GM12878 (cell line): ENCODE measurements at regions not wholly inside any gene's neighbourhood (a gene's known extent, or its start where the extent isn't known, plus 50 kb on each side); places are given as distances from the start of the nearest gene placed in this dataset.

Experiments used
- CTCF ChIP-seq, 3 experiments: IDR thresholded peaks in 2 of 3; conservative IDR thresholded peaks in 1 of 3; 2 replicates each; pipeline ENCODE4 v1.5.1; 2011; ENCODE audit warnings: low read depth in 3 of 3, low read length in 3 of 3, mild to moderate bottlenecking in 3 of 3, control low read depth in 2 of 3, moderate library complexity in 2 of 3, inconsistent platforms in 1 of 3, mixed read lengths in 1 of 3; ENCODE audit not compliant: control insufficient read depth in 2 of 3, insufficient read depth in 1 of 3; ENCODE audit errors: extremely low read depth in 1 of 3
- EED ChIP-seq: sonication (generic); IDR thresholded peaks from 2 replicates; pipeline ENCODE4 v1.6.1; 2016; ENCODE audit warnings: antibody characterized with exemption, low read depth
- GABPA ChIP-seq: IDR thresholded peaks from 2 replicates; pipeline ENCODE4 v1.6.1; 2014; ENCODE audit warnings: antibody characterized with exemption, low read depth, mild to moderate bottlenecking, inconsistent platforms
- JUNB ChIP-seq: IDR thresholded peaks from 2 replicates; pipeline ENCODE4 v1.6.1; 2016; ENCODE audit warnings: antibody characterized with exemption, mild to moderate bottlenecking
- MAX ChIP-seq: IDR thresholded peaks from 2 replicates; pipeline ENCODE4 v1.6.1; 2012; ENCODE audit warnings: low read depth, low read length, improper control_type of control experiment
- PKNOX1 ChIP-seq: fragments of 450-650 bp; IDR thresholded peaks from 2 replicates; pipeline ENCODE4 v1.6.1; 2016; ENCODE audit warnings: mild to moderate bottlenecking
- RCOR1 ChIP-seq: conservative IDR thresholded peaks from 2 replicates; pipeline ENCODE4 v1.6.1; 2012; ENCODE audit warnings: low read depth, low read length, improper control_type of control experiment
- RFX5 ChIP-seq: IDR thresholded peaks from 2 replicates; pipeline ENCODE4 v1.6.1; 2011; ENCODE audit warnings: low read depth, low read length, improper control_type of control experiment
- SMAD1 ChIP-seq: fragments of 450-650 bp; IDR thresholded peaks from 2 replicates; pipeline ENCODE4 v1.6.1; 2018; ENCODE audit warnings: mild to moderate bottlenecking, low read depth; ENCODE audit not compliant: partially characterized antibody
- SMC3 ChIP-seq: IDR thresholded peaks from 2 replicates; pipeline ENCODE4 v1.6.1; 2011; ENCODE audit warnings: low read length, improper control_type of control experiment, borderline replicate concordance
- TCF7 ChIP-seq: IDR thresholded peaks from 2 replicates; pipeline ENCODE4 v1.6.1; 2014; ENCODE audit warnings: antibody characterized with exemption, borderline replicate concordance
- ZBTB11 ChIP-seq: fragments of 450-650 bp; formaldehyde crosslinking; IDR thresholded peaks from 2 replicates; pipeline ENCODE4 v1.5.0; 2022; ENCODE audit warnings: mild to moderate bottlenecking, missing genetic modification characterization
- ZBTB33 ChIP-seq: fragments of 450-650 bp; IDR thresholded peaks from 2 replicates; pipeline ENCODE4 v1.6.1; 2017; ENCODE audit warnings: mild to moderate bottlenecking
- ZNF592 ChIP-seq: fragments of 450-650 bp; IDR thresholded peaks from 2 replicates; pipeline ENCODE4 v1.6.1; 2017; ENCODE audit warnings: mild to moderate bottlenecking, moderate library complexity

GRCh38 chr2:8399731-8400130, 282.1 kb upstream of the ID2 start:
- no peak for TF ChIP-seq SMC3
- no peak for TF ChIP-seq SMAD1
- no peak for TF ChIP-seq GABPA
- no peak for TF ChIP-seq TCF7
- TF ChIP-seq ZNF592, result no peak
- TF ChIP-seq RCOR1, result no peak
- no peak for TF ChIP-seq CTCF (IDR thresholded peaks at IDR 0.05 in 2 of 3, conservative IDR thresholded peaks at IDR 0.05 in 1 of 3; ENCODE audit: control insufficient read depth in 2 of 3, extremely low read depth in 1 of 3, insufficient read depth in 1 of 3, low read depth in 3 of 3, low read length in 3 of 3)
- no peak for TF ChIP-seq EED
- TF ChIP-seq MAX, result no peak
- TF ChIP-seq ZBTB11 (CRISPR knock-in tag), result no peak
- TF ChIP-seq ZBTB33, result no peak
- TF ChIP-seq JUNB, result no peak
- TF ChIP-seq PKNOX1, result no peak
- no peak for TF ChIP-seq RFX5
